Epithelial cell of esophagus (primary cell): ENCODE measurements at regions not wholly inside any gene's neighbourhood (a gene's known extent, or its start where the extent isn't known, plus 50 kb on each side); places are given as distances from the start of the nearest gene placed in this dataset.

Experiments
- DNase-seq: peaks from one replicate; pipeline ENCODE4 v3.0.0; 2010; ENCODE audit warnings: low read depth
- H3K4me3 ChIP-seq: 2 replicates; pipeline ENCODE4 v1.5.1; 2011; ENCODE audit warnings: mild to moderate bottlenecking, low read length, control low read depth
- TF ChIP-seq, protein P1 (sequence below): IDR thresholded peaks from 2 replicates; pipeline ENCODE4 v1.5.1; 2011; ENCODE audit warnings: low read depth, mild to moderate bottlenecking, low read length, control low read depth, inconsistent platforms; ENCODE audit not compliant: insufficient read depth; ENCODE audit errors: missing control alignments

DNA sequence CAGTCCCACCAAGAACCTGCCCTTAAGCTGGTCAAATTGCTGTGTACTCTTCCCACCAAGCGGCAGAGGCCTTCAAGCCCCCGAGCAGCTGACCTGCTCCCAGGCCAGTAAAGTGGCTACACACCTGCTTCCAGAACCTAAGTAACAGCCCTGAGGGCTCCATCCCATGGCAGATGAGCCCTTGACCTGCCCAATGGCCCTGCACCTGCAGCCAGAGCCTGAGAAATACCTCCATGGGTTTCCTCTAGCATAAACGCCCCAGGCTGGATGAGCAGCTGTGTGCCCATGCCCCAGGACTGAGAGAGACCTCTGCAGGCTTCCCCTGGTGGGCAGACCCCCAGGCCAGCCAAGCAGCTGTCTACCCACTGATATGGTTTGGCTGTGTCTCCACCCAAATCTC is 123.0 kb upstream of the LAMA2 start:
- DNase-seq, result no peak
- H3K4me3 ChIP-seq, result no peak overlapping the region
- TF ChIP-seq, protein P1, sequence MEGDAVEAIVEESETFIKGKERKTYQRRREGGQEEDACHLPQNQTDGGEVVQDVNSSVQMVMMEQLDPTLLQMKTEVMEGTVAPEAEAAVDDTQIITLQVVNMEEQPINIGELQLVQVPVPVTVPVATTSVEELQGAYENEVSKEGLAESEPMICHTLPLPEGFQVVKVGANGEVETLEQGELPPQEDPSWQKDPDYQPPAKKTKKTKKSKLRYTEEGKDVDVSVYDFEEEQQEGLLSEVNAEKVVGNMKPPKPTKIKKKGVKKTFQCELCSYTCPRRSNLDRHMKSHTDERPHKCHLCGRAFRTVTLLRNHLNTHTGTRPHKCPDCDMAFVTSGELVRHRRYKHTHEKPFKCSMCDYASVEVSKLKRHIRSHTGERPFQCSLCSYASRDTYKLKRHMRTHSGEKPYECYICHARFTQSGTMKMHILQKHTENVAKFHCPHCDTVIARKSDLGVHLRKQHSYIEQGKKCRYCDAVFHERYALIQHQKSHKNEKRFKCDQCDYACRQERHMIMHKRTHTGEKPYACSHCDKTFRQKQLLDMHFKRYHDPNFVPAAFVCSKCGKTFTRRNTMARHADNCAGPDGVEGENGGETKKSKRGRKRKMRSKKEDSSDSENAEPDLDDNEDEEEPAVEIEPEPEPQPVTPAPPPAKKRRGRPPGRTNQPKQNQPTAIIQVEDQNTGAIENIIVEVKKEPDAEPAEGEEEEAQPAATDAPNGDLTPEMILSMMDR, result no peak

DNA sequence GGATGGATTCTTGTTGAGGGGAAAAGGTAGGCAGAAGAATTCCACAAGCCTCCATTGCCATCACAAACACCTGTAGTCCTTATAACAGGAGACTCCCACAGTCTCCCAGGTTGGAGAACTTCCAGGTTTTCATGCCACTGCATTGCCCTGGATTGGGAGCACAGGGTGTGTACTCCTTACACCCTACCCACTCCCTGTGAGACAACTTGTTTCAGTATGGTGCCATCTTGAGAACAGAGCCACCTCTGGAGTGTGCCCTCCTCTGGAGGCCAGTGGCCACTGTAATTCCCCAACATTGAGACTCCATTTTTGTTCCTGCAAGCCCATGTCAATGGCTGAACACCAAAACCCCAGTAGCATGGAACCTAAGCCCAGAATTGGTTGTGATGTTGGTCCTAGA is 123.5 kb upstream of the LAMA2 start:
- H3K4me3 ChIP-seq, result no peak overlapping the region
- TF ChIP-seq, protein P1, result no peak

DNA sequence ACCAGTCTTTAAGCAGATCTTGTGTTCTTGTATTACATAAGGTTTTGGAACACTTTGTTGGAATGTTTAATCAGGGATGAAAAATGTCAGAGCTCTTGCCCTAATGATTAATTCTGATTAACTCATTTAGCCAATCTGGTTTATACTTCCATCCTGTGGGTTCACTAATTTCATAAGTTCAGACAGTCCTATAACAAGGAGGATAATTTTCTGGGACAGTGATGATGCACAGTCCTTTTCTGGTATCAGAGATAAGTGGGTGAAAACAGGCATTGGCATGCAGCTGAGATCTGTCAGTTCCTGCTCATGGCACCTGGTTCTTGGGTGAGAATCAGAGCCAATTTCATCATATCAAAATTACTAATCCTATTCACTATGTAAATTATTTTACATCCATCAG is 125.0 kb upstream of the LAMA2 start:
- TF ChIP-seq, protein P1, result no peak
- DNase-seq, result peak; percentile 91
- no peak overlapping the region for H3K4me3 ChIP-seq

More for the DNA sequence above, 123.5 kb upstream of the LAMA2 start:
- no peak for DNase-seq

DNA sequence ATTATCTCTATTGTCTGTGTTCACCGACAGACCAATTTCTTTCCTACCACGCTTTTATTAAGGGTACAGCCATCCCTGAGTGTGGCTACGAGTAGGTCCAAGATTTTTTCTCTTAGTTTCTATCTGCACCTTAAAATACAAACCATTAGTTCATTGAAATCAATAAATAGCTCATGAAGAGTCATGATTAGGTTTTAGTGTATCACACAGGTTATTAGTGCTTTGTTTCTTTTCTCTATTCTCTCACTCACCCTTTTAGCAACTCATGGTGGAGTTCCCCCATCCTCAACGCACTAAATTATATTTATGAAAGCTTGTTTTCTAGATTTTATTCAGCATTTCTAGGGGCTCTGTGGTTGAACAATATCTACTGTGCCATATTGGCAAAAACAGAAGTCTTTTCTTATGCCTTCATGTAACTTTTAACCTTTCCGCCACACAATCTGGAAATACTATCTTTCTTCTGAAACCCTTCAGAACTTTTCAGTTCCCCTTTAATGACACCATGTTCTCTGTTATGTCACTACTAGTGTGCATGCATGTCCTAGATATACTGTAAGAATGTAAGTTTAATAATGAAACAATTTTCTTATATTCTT is 128.2 kb upstream of the LAMA2 start:
- TF ChIP-seq, protein P1, result no peak
- H3K4me3 ChIP-seq, result no peak overlapping the region
- no peak for DNase-seq

DNA sequence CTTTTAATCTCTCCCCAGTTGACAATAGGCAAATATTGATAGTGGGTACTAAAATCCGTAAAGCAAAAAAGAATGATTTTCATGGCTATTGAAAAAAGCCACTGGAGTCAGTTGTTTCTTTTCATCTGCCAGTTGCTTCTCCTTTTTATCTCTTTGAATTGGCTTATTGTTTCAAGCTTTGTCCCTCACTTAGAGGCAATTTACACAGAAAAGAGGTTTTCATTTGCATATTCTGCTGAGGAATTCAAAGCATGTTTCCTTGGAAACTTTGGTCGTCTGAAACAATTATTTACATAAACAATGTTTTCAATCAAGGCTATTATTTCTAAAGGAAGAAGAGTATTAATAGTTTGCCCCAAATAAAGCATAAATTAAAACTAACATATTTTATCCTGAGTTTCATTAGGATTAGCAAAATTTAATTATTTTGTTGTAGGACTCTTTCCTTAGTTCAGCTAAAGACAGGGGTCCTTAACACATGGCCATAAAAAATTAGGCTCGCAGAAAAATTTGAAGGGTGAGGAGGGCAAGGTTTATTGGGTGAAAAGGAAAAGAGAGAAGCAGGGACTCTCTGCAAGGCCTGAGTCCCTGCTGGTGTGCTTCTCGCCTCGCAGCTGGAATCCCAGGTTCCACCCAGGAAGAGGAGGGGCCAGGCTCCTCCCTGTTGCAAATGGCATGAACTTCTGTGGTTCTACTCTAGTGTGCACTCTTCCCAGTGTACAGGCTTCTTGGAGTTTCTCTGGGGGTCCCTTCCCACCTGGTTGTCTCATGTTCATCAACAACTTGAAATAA is 138.8 kb upstream of the LAMA2 start:
- H3K4me3 ChIP-seq, result no peak overlapping the region
- DNase-seq, result no peak
- TF ChIP-seq, protein P1, result no peak

DNA sequence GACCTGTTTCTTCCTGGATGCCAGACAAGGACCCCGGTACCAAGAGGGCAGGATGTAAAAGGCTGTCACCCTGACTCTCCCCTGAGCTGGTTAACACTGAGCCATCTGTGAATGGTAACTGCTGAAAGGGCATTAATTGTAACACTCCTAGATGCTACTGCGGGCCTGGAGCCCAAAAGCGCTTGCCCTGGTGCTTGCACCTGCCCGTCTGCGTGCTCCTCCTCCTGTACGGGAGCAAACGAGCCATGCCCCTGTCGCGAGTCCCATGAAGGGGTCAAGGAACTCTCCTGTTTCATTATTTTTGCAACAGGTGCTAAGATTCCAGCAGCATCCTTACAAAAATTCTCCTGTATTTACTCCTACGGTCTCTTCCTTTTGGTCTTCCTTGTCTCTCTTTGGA is 140.0 kb upstream of the LAMA2 start:
- no peak overlapping the region for H3K4me3 ChIP-seq
- TF ChIP-seq, protein P1, result no peak
- no peak for DNase-seq
